Glutamatergic neuron (in vitro differentiated cells): ENCODE measurements at regions not wholly inside any gene's neighbourhood (a gene's known extent, or its start where the extent isn't known, plus 50 kb on each side); places are given as distances from the start of the nearest gene placed in this dataset.

Source experiments
- DNase-seq: peaks from one replicate; pipeline ENCODE4 v3.0.0; 2022
- H3K27ac Mint-ChIP-seq: one replicate; pipeline ENCODE4 v1.8.0; 2020; ENCODE audit warnings: mild to moderate bottlenecking, mixed read lengths, inconsistent platforms; ENCODE audit not compliant: unreplicated experiment
- H3K27me3 Mint-ChIP-seq: one replicate; pipeline ENCODE4 v1.8.0; 2020; ENCODE audit warnings: mild to moderate bottlenecking, moderate library complexity, mixed read lengths, inconsistent platforms; ENCODE audit not compliant: unreplicated experiment
- H3K36me3 Mint-ChIP-seq: one replicate; pipeline ENCODE4 v1.8.0; 2020; ENCODE audit warnings: mild to moderate bottlenecking, mixed read lengths, inconsistent platforms; ENCODE audit not compliant: unreplicated experiment
- H3K4me1 Mint-ChIP-seq: one replicate; pipeline ENCODE4 v1.8.0; 2020; ENCODE audit warnings: mild to moderate bottlenecking, low read depth, mixed read lengths, inconsistent platforms; ENCODE audit not compliant: unreplicated experiment
- H3K4me3 Mint-ChIP-seq: one replicate; pipeline ENCODE4 v1.8.0; 2020; ENCODE audit warnings: mild to moderate bottlenecking, mixed read lengths, inconsistent platforms; ENCODE audit not compliant: unreplicated experiment
- H3K9me3 Mint-ChIP-seq: one replicate; pipeline ENCODE4 v1.8.0; 2020; ENCODE audit warnings: mild to moderate bottlenecking, moderate library complexity, mixed read lengths, inconsistent platforms; ENCODE audit not compliant: unreplicated experiment
- CTCF ChIP-seq: fragments of 200-600 bp; sonication (generic); IDR thresholded peaks from one replicate; pipeline ENCODE4 v1.5.0; 2021; ENCODE audit not compliant: partially characterized antibody, unreplicated experiment

DNA sequence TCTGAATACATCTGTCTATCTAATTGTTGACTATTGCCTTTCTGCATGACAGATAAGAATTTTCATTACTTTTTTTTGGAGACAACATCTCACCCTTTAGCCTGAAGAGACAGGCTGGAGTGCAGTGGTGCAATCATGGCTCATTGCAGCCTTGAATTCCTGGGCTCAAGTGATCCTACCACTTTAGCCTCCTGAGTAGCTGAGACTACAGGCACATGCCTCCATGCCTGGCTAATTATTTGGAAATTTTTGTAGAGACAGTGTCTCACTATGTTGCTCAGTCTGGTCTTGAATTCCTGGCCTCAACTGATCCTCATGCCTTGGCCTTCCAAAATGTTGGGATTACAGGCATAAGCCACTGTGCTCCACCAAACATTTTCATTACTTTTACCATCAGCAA, 99.8 kb upstream of the ELAC2 start:
- H3K4me3 Mint-ChIP-seq = no peak overlapping the region
- TF ChIP-seq CTCF = no peak
- no peaks in the 10 kb centered on the region for H3K27me3 Mint-ChIP-seq
- peaks cover 5% of the 10 kb centered on the region for H3K36me3 Mint-ChIP-seq
- H3K9me3 Mint-ChIP-seq = no peaks in the 10 kb centered on the region
- peaks cover 2% of the 10 kb centered on the region for H3K4me1 Mint-ChIP-seq
- H3K27ac Mint-ChIP-seq = no peak overlapping the region
- DNase-seq = no peak

GRCh38 chr17:13114601-13115031, 96.8 kb upstream of the ELAC2 start:
- Mint-ChIP-seq H3K27me3 (no peaks in the 10 kb centered on the region), H3K4me1 (peaks cover 2% of the 10 kb centered on the region), H3K4me3 (no peak overlapping the region), H3K27ac (no peak overlapping the region), H3K36me3 (no peaks in the 10 kb centered on the region), H3K9me3 (no peaks in the 10 kb centered on the region)
- peak; percentile 69 for DNase-seq
- peak; percentile 77 for TF ChIP-seq CTCF

GRCh38 chr17:13113821-13114525, 96.1 kb upstream of the ELAC2 start:
- no peak overlapping the region for H3K27ac Mint-ChIP-seq
- no peak overlapping the region for H3K4me3 Mint-ChIP-seq
- no peaks in the 10 kb centered on the region for H3K36me3 Mint-ChIP-seq
- H3K4me1 Mint-ChIP-seq = peaks cover 2% of the 10 kb centered on the region
- no peak for TF ChIP-seq CTCF
- H3K27me3 Mint-ChIP-seq = no peaks in the 10 kb centered on the region
- H3K9me3 Mint-ChIP-seq = no peaks in the 10 kb centered on the region
- no peak for DNase-seq

DNA sequence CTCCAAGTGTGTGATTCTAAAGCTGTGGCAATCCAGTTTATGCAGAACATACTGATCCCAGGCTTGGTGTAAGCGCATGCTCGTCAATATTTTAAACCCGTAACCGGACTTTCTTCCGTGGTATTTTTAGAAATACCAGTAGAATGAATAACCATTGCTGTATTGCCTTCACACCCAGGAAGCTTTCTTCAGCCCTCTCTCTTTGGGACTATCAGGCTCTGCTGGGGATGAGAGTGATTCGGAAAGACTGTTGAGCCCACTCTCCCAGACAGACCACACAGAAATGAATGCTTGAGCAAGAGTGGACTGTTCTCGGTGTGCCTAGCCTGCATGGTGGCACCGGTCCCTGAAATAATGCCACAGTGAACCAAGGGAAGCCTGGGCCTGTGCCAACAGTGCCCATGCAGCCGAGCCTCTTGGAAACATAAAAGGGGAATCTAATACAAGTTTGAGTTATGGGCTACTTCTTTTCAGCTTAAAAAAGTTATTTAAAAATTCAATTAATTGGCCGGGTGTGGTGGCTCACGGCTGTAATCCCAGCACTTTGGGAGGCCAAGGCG, 89.9 kb upstream of the ELAC2 start:
- no peak for TF ChIP-seq CTCF
- Mint-ChIP-seq H3K27me3 (no peaks in the 10 kb centered on the region), H3K4me3 (no peak overlapping the region), H3K36me3 (no peaks in the 10 kb centered on the region), H3K9me3 (peaks cover 2% of the 10 kb centered on the region), H3K27ac (no peak overlapping the region), H3K4me1 (no peaks in the 10 kb centered on the region)
- DNase-seq = no peak

DNA sequence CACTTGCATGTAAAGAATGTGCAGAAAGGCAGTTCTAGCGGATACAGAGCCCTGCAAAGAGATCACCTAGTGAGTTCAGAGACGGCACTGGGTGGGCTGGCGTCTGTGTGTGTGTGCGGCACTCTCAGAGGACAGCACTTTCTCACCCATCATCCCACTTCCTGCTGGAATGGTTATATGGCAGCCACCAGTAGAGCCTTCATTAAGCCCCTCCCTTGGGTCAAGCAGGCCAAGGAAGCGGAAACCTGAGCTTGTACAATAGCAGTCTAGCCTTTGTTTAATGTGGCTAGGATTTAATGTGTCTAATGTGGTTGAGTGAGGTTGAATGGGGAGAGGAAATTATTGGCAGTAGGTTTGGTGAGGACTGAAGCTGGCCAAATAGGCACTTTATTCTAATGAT, 88.3 kb upstream of the ELAC2 start:
- Mint-ChIP-seq H3K9me3 (peaks cover 2% of the 10 kb centered on the region), H3K27ac (no peak overlapping the region), H3K27me3 (no peaks in the 10 kb centered on the region), H3K36me3 (peaks cover 6% of the 10 kb centered on the region), H3K4me1 (no peaks in the 10 kb centered on the region), H3K4me3 (no peak overlapping the region)
- DNase-seq = no peak
- TF ChIP-seq CTCF = no peak
